Adrenal gland (tissue), 9 donors: ENCODE measurements at regions not wholly inside any gene's neighbourhood (a gene's known extent, or its start where the extent isn't known, plus 50 kb on each side); places are given as distances from the start of the nearest gene placed in this dataset.

Experiments used
- DNase-seq, 7 donors: peaks; one replicate each; pipeline ENCODE4 v3.0.0-alpha.2; 2019 to 2020
- H3K27ac ChIP-seq, 5 donors: fragments of 200-600 bp; sonication (generic) in 4 of 5; 1 replicate in 3 of 5; 2 replicates in 2 of 5; pipeline versions ENCODE4 v1.5.1 to v1.8.0; 2016 to 2020; ENCODE audit warnings: mild to moderate bottlenecking in 1 of 5
- H3K27me3 ChIP-seq: fragments of 200-600 bp; 2 replicates; pipeline ENCODE4 v1.8.0; 2021
- H3K36me3 ChIP-seq, 2 donors: fragments of 200-600 bp; replicated peaks in 1 of 2; 1 replicate in 1 of 2; 2 replicates in 1 of 2; pipeline versions ENCODE4 v1.5.1 to v1.8.0; 2018 to 2022
- H3K4me1 ChIP-seq, 2 donors: fragments of 200-600 bp; replicated peaks in 1 of 2; 1 replicate in 1 of 2; 2 replicates in 1 of 2; pipeline versions ENCODE4 v1.5.1 to v1.8.0; 2018 to 2021
- H3K4me3 ChIP-seq, 4 donors: fragments of 200-600 bp; sonication (generic) in 3 of 4; one replicate each; pipeline ENCODE4 v1.5.1; 2016 to 2018
- H3K9me3 ChIP-seq, 3 donors: fragments of 200-600 bp; sonication (generic) in 1 of 3; replicated peaks in 1 of 3; 1 replicate in 2 of 3; 2 replicates in 1 of 3; pipeline versions ENCODE4 v1.5.1 to v1.8.0; 2016 to 2021
- CTCF ChIP-seq, 6 experiments: fragments of 450-650 bp in 4 of 6; fragments of 200-600 bp in 2 of 6; sonication (generic) in 1 of 6; IDR thresholded peaks; 1 replicate in 5 of 6; 2 replicates in 1 of 6; pipeline versions ENCODE4 v1.5.1 to v1.8.0; 2016 to 2021; ENCODE audit warnings: antibody characterized with exemption in 6 of 6, mild to moderate bottlenecking in 2 of 6, moderate library complexity in 1 of 6
- POLR2A ChIP-seq, 2 donors: fragments of 450-650 bp; IDR thresholded peaks; one replicate each; pipeline ENCODE4 v1.6.1; 2017; ENCODE audit warnings: antibody characterized with exemption in 2 of 2, mild to moderate bottlenecking in 2 of 2, moderate library complexity in 1 of 2
- WGBS, 4 donors: extraction: QIAGEN DNeasy Blood & Tissue Kit in 2 of 4; methylation state at CpG; one replicate each; pipeline versions ENCODE4 v1.1.5 to v1.1.7; 2013 to 2017; 5-methylcytosine and 5-hydroxymethylcytosine counted together
- intact Hi-C, 2 donors: fragments of 100-400 bp; cut with DNase I; formaldehyde crosslinking; loops; one replicate each; pipeline versions ENCODE4 v1.14.1 to v1.15.0; 2022 to 2023
- donor health status: healthy with polysubstance abuse.
- donor health status: Bipolar disorder and iron deficiency.
- donor health status: DM: yes; HTN: yes; CAD: no.
- donor health status: DM: no; HTN: no; CAD: no.
- donor health status: DM: no; HTN: no; CAD: no.

- H3K27ac ChIP-seq = no peak overlapping the region
- H3K27me3 ChIP-seq = no peaks in the 10 kb centered on the region
- H3K9me3 ChIP-seq = no peaks in the 10 kb centered on the region
- no peak for DNase-seq
- WGBS, 4 donors = 75 to 78% (median 77%) methylated on average over 3 of the region's 3 CpGs
- H3K4me1 ChIP-seq = no peaks in the 10 kb centered on the region
- no peak overlapping the region for H3K4me3 ChIP-seq
- TF ChIP-seq POLR2A (IDR thresholded peaks at IDR 0.05) = no peak
- TF ChIP-seq CTCF (IDR thresholded peaks at IDR 0.05) = no peak
- intact Hi-C loops = no loop called here
- no peaks in the 10 kb centered on the region for H3K36me3 ChIP-seq
These were observed 402.7 kb upstream of the FSIP2 start for GRCh38 chr2:185335879-185336278.

GRCh38 chr2:185337033-185337432 is 401.6 kb upstream of the FSIP2 start:
- H3K36me3 ChIP-seq = no peaks in the 10 kb centered on the region
- 58 to 81% (median 77%) methylated on average over 1 of the region's 1 CpG for whole genome bisulfite sequencing, 4 donors
- no peak overlapping the region for H3K4me3 ChIP-seq
- H3K4me1 ChIP-seq = no peaks in the 10 kb centered on the region
- intact Hi-C loops = no loop called here
- H3K27ac ChIP-seq = no peak overlapping the region
- no peak for DNase-seq
- H3K9me3 ChIP-seq = no peaks in the 10 kb centered on the region
- no peaks in the 10 kb centered on the region for H3K27me3 ChIP-seq
- TF ChIP-seq POLR2A (IDR thresholded peaks at IDR 0.05) (no peak), CTCF (IDR thresholded peaks at IDR 0.05) (no peak)

GRCh38 chr2:185338104-185338503 is 400.5 kb upstream of the FSIP2 start:
- 83 to 95% (median 94%) methylated on average over 2 of the region's 2 CpGs for WGBS, 4 donors
- TF ChIP-seq CTCF (IDR thresholded peaks at IDR 0.05) (no peak), POLR2A (IDR thresholded peaks at IDR 0.05) (no peak)
- intact Hi-C loops = no loop called here
- H3K27me3 ChIP-seq = no peaks in the 10 kb centered on the region
- no peak for DNase-seq
- no peaks in the 10 kb centered on the region for H3K9me3 ChIP-seq
- no peaks in the 10 kb centered on the region for H3K36me3 ChIP-seq
- no peaks in the 10 kb centered on the region for H3K4me1 ChIP-seq
- H3K4me3 ChIP-seq = no peak overlapping the region
- H3K27ac ChIP-seq = no peak overlapping the region

GRCh38 chr2:185347445-185347844 is 391.2 kb upstream of the FSIP2 start:
- TF ChIP-seq POLR2A (IDR thresholded peaks at IDR 0.05) = no peak
- no peak for TF ChIP-seq CTCF (IDR thresholded peaks at IDR 0.05)
- intact Hi-C loops = no loop called here
- 40 to 63% (median 49%) methylated on average over 1 to 2 of the region's 2 CpGs for WGBS, 4 donors

More at GRCh38 chr2:185347445-185347844, 391.2 kb upstream of the FSIP2 start:
- H3K36me3 ChIP-seq = no peaks in the 10 kb centered on the region
- DNase-seq = no peak
- H3K27ac ChIP-seq = no peak overlapping the region
- no peaks in the 10 kb centered on the region for H3K9me3 ChIP-seq
- no peaks in the 10 kb centered on the region for H3K4me1 ChIP-seq
- no peak overlapping the region for H3K4me3 ChIP-seq
- no peaks in the 10 kb centered on the region for H3K27me3 ChIP-seq
